GM10248 (cell line): ENCODE measurements at regions not wholly inside any gene's neighbourhood (a gene's known extent, or its start where the extent isn't known, plus 50 kb on each side); places are given as distances from the start of the nearest gene placed in this dataset.

Source experiments
- CTCF ChIA-PET: fragments of 300-600 bp; sonication (Branson Sonifier 250); formaldehyde crosslinking; extraction: SDS; loops from one replicate; lab custom pipeline; 2021; ENCODE audit warnings: antibody characterized with exemption; lab: Yijun Ruan, JAX
- POLR2A ChIA-PET: fragments of 350-650 bp; sonication (Branson Sonifier 250); formaldehyde crosslinking; extraction: SDS; loops from one replicate; lab custom pipeline; 2020; ENCODE audit warnings: antibody characterized with exemption; lab: Yijun Ruan, JAX
- DNase-seq: peaks from one replicate; pipeline ENCODE4 v3.0.0; 2012; ENCODE audit errors: extremely low spot score
- CTCF ChIP-seq: IDR thresholded peaks from 2 replicates; pipeline ENCODE4 v1.5.1; 2012; ENCODE audit warnings: mild to moderate bottlenecking, low read depth; ENCODE audit errors: extremely low read depth, missing control alignments, control extremely low read depth

DNA sequence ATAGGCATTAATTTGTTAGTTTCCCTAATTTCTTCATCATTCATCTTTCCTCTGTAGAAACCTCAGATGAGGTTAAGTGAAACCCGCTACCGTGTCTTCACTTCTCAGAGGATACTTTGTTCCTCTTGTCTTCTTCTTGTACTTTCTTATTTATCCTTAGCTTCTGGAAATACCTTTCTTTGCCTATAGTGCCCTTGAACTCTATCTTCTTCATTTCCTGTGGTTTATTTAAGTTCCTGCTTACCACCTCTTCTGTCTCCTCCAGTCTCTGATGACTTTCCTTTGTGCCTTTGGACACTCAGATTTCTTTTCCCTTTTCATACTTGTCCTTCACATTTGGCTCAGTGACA is 159.6 kb upstream of the LEF1 start:
- CTCF ChIA-PET = no interaction called here
- POLR2A ChIA-PET = no interaction called here
- no peak for TF ChIP-seq CTCF
- DNase-seq = no peak

DNA sequence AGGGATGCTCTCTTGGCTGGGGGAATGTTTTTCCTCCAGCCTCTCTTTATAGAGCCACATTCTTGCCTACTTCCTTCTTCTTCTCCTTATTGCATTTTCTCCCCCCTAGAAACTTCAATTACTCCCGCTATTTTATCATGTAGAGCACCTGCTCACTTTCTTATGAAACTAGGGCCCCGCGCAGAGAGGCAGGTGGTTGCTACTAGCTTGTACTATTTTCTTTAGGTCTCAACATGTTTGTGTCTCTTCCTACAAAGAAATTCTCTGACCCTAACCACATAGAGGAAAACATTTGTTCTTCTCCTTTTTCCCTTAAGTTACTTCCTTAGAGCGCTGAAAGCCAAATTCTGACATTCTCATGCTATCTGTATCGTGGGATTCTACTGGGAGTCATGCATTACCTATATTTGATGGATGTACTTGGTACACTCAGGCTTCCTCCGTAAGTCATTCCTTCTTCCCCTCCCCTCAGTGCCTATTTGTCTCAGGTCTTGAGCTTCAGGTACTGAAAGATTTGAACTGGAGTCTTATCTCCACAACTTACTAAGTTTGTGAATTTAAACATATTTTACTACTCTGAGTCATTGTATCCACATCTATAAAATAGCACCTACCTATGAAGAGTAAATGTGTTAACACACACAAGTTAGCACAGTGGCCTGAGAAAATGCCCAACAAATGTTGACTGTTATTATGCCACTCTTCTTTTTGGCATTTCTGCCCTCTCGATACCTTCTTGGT is 159.1 kb upstream of the LEF1 start:
- POLR2A ChIA-PET = no interaction called here
- no peak for TF ChIP-seq CTCF
- DNase-seq = no peak
- CTCF ChIA-PET = no interaction called here

GRCh38 chr4:108325561-108325960 is 156.8 kb upstream of the LEF1 start:
- POLR2A ChIA-PET = no interaction called here

DNA sequence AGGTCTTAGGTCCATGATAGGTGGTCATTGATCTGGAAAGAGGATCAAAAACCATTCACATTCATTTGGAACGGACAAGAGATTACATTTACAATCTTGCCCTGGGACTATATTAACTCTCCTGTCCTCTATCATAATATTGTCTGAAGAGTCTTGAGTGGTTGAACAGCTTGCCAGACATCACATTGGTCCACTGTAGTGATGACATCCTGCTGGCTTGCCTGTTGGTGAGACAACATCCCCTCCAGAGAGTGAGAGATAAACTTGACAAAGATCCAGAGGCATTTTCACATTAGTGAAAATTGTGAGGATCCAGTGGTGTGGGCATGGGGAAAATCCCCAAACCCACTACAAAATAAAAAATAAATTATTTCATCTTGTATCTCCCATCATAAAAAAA is 155.7 kb upstream of the LEF1 start:
- ChIA-PET POLR2A (no interaction called here), CTCF (no interaction called here)
- no peak for TF ChIP-seq CTCF
- no peak for DNase-seq

More at GRCh38 chr4:108325561-108325960, 156.8 kb upstream of the LEF1 start:
- TF ChIP-seq CTCF = no peak
- CTCF ChIA-PET = no interaction called here
- no peak for DNase-seq

DNA sequence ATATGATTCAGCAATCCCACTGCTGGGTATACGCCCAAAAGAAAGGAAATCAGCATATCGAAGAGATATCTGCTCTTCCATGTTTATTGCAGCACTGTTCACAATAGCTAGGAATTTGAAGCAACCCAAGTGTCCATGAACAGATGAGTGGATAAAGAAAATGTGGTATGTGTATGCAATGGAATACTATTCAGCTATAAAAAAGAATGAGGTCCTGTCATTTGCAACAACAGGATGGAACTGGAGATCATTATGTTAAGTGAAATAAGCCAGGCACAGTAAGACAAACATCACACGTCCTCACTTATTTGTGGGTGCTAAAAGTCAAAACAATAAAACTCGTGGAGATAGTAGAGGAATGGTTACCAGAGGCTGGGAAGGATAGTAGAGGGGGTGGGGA is 153.8 kb upstream of the LEF1 start:
- ChIA-PET CTCF (no interaction called here), POLR2A (no interaction called here)
- DNase-seq = no peak
- TF ChIP-seq CTCF = no peak

- ChIA-PET POLR2A (no interaction called here), CTCF (interaction anchor here (0.7 kb wide), 1 partner anchor 20 kb away, joined by 3 read pairs; no protein-coding TSS in a partner anchor)
- TF ChIP-seq CTCF = no peak
- no peak for DNase-seq
Measured at GRCh38 chr4:108320061-108320460, 151.3 kb upstream of the LEF1 start.
